ENCODE measurements at regions not wholly inside any gene's neighbourhood (a gene's known extent, or its start where the extent isn't known, plus 50 kb on each side); places are given as distances from the start of the nearest gene placed in this dataset.

- TF ChIP-seq CTCF (IDR thresholded peaks at IDR 0.05; ENCODE audit: low read depth, low read length, missing input control) (no peak), JUND (IDR thresholded peaks at IDR 0.05) (peak in 1 of 2 donors; percentile 63), MAX (IDR thresholded peaks at IDR 0.05) (no peak), SP1 (IDR thresholded peaks at IDR 0.05) (peak; percentile 62), FOXA1 (IDR thresholded peaks at IDR 0.05) (no peak), GABPA (IDR thresholded peaks at IDR 0.05 in 1 of 2, conservative IDR thresholded peaks at IDR 0.05 in 1 of 2) (no peak), RXRA (IDR thresholded peaks at IDR 0.05) (no peak), REST (IDR thresholded peaks at IDR 0.05) (no peak), HNF4G (IDR thresholded peaks at IDR 0.05) (no peak), ATF3 (IDR thresholded peaks at IDR 0.05) (no peak)
Observed at GRCh38 chr5:71974165-71974564, 133.1 kb upstream of the MAP1B start.
